GM19351 (cell line): ENCODE measurements at regions not wholly inside any gene's neighbourhood (a gene's known extent, or its start where the extent isn't known, plus 50 kb on each side); places are given as distances from the start of the nearest gene placed in this dataset.

Experiments used
- ATAC-seq: cut with Tn5 transposase; IDR thresholded peaks from one replicate; pipeline ENCODE4 v1.9.1; 2021; ENCODE audit warnings: mild to moderate bottlenecking, moderate library complexity; ENCODE audit not compliant: unreplicated experiment

DNA sequence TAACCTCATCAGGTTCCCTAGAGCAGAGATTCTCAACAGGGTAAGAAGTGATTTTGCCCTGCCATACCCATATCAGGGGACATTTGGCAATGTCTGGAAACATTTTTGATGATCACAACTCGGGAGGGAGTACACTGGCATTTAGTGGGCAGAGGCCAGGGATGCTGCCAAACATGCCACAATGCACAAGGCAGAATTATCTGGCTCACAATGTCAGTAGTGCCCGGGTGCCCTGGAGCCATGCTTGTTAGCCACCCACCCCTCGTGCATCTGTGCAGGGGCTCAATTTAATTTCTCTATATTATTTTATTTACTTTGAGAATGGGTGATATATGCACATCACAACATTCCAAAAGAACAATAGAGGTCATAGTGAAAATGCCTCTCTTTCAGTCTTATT lies 82.0 kb upstream of the DHX15 start:
- no peak for ATAC-seq

DNA sequence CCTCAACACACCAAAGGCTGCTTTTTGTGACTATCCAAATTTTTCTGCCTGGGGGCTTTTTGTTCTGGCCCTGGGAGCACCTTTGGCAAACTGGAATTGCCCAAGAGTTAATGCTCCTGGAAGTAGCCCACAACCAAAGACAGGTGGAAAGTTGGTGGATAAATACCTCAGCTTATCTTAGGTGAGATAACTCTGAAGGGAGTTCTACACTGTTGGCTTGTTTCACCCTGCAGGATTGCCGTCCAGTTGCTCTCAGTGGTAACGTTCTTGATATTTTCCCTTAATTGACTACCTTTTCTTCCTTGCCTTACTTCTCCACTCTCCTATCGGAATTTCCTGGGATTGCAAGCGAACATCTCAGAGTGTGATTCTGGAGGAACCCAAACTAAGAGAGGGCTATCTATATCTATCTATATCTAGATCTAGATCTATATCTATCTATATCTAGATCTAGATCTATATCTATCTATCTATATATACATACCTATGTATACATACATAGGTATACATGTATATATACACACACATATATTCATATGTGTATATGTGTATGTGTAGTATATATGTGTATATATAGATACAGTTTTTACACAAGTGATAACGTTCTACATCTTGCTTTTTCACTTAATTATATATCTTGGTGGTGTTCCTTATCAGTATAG lies 82.6 kb upstream of the DHX15 start:
- no peak for ATAC-seq

DNA sequence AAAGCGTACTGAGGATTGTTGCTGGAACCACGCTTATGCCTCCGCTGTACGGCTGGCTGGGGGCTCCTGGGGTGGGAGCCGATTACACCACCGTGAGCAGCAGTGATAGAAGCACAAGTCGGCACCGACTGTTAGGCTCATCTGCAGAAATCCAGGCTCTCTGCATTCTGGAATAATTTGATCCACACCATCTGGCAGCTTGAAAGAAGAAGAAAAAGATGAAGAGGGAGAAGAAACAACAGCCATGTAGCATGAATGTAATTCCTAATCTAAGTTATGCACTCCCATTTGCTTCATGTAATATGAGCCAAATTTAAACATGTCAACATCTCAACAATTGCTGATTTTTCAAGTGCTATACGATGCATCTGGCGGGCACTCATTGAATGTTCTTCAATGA lies 84.6 kb upstream of the DHX15 start:
- no peak for ATAC-seq

DNA sequence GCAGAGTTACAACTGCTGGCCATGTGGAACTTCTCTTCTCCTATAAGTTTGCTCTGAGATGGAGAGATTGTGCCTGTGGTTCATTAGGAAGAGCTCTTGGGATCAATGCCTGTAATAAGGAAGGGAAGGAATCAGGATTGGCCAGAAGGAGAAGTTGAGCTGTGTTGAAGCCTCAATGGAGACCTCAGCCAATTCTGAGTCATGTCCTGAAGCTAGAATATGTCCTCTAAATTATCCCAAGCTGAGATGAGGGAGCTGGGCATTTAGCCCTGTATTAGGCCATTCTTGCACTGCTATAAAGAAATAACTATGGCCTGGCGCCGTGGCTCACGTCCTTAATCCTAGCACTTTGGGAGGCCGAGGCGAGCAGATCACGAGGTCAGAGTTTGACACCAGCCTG lies 85.4 kb upstream of the DHX15 start:
- no peak for ATAC-seq

DNA sequence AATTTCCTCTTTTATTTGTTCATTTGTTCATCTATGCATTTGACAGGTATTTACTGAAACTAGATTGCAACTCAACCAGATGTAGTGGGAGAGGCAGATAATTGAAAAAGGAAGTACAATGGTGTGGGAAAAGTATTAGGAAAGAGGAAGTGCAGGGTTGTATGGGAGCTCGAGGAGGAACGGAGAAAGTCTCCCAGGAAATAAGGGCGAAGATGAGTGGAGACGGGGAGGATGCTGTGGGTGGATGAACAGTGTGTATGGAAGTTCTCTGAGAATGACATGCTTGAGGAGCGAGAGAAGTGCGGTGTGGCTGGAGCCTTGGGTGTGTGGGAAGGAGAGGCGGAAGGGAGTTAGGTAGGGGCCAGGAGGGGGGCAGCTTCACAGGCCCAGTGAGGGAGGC lies 87.5 kb upstream of the DHX15 start:
- no peak for ATAC-seq

DNA sequence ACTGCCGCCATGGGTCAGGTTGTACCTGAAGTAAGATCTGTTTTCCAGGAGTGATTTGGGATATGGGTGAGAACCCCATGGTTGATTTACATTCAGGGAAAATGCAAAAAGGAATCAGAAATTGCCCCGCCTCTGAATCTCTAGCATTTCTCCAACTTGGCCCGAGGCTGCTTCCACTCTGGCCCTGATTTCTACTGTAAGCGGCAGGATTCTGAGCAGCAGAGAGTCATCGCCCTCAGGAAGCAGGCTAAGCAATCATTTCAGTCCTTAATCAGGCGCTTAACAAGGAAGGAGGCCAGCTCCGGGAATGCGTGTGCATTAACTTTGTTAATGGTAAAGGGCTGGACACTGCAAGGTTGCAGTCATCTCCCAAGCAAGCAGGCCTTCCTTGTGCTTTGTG lies 88.5 kb upstream of the DHX15 start:
- ATAC-seq: no peak

DNA sequence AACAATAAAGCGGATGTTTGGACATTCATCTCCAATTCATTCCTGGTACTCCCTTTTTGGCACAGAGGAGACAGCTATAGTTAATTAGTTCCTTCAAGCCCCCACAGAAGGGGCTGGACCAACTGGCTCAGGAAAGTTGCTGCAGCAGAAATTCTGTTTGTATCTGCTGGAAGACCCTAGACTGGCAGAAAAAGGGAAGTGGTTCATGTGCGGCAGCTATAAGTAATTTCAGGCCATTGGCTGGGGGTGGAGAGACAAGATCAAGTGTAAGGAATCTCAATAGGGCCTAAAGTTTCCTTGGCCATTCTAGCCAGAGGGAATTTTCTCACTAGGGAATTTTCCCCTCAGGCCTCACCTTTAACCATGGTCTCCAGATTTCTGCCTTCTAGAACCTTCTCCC lies 89.9 kb upstream of the DHX15 start:
- peak; percentile 64 for ATAC-seq

DNA sequence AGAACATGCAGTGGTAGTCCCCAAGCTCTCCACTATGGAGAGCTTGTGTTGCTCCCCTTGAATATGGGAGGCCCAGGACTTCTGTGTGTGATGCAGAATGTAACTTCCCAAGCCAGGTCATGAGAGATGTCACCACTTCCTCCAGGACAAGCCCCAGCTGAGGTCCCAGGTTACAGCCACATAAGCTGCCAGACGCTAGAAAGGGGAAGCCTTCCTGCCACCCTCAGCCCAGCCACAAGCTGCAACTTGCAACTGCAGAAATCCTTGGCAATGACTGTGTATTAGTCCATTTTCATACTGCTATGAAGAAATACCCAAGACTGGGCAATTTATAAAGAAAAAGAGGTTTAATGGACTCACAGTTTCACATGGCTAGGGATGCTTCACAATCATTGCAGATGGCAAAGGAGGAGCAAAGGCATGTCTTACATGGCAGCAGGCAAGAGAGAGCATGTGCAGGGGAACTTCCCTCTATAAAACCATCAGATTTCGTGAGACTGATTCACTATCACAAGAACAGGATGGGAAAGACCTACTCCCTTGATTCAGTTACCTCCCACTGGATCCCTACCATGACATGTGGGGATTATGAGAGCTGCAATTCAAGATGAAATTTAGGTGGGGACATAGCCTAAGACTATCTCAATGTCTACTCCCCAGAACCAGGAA lies 91.5 kb upstream of the DHX15 start:
- no peak for ATAC-seq

DNA sequence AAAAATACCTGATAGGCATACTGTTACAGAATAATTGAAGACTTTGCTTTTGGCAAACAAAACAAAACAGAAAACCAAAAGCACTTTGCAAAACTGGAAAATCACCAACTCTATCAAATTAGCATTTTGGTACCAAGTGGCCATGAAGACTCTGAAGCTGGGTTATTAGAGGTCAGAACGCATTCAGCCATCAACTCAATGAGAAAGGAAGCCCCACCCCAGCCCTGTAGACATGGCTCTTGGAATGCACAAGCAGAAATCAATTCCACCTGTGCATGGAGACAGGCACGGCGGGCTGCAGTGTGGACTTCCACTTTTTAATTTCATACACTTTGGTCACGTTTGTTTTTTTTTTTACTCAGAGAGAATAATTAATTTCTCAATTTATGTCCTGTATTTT lies 93.6 kb upstream of the DHX15 start:
- no peak for ATAC-seq

DNA sequence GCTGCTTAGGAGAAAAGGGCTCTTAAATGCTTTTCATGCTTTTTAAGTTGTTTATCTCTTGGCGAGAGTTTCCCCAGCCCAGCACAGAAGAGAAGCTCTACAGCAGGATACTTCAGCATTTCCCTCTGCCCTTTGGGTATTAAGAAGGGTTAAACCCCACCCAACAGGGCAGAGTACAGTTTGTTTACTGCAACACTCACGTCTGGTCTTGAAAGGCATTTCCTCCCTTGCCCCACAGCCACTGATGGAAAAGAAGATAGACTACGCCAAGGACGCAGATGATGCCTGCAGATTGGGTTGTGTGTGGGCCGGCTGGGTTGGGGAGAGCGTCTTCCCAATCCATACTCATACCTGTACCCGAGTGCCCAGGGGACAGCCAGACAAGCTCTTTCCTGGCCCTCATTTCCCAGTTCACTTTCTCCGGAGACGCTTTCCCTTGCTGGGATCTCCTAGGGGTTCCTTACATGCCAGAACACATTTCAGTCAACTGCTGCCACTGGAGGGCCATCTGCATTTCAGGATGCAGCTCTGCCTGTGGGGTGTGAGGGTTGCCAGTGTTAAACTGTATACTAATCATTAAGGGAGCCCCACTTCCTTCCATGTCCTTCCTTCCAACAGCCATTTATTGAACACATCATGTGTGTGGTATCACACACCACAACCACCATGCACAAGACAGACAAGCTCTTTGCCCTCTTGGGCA lies 96.5 kb upstream of the DHX15 start:
- no peak for ATAC-seq

DNA sequence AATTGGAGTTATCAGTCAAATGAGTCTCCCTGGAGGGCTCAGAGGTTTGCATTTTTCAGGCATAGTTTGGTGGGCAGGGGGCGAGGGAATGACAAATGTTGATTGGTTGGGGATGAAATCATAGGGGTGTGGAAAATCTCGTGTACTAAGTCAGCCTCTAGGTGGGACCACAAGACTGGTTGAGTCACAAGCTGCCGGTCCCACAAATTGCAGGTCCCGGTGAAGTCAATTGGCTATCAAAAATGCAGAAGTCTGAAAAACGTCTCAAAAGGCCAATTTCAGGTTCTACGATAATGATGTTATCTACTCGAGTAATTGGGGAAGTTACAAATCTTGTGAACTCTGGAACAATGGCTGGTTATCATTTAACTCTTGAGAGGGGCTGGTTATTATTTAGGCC lies 98.8 kb upstream of the DHX15 start:
- ATAC-seq: no peak

DNA sequence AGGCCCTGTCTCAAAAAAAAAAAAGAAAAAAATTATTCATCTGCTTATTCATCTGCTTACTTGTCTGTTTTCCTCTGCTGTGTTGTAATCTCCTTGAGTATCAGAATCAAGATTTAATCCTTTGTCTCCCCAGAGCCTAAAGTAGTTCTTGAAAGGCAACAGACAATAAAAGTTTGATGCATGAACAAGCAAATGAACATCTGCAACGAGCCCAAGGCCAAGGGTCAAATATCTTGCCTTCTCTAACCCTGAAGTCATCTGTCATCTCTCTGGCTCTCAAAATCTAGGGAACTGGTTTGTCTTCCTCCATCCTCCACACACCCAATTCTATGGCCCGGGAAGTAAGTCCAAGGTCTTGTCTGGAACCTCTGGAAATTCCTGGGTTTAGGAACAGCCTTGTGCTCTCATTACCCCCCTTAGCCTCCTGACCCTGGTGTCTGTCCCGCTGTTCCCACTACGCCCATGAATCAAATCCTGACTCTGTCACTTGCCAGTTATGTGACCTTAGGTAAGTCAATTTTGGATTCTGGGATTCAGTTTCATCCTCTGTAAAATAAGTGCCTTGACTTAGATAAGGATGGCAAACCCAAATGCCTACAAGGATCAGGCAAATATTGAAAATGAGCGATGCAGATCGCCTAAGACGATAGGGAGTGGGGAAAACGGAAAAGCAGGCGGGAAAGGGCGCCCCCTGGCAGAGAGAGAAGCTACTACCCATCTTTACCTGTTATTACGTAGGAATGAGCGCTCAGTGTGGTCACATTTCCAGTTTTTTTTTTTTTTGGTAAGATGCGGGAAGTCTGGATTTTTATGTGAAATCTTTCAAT lies 102.7 kb upstream of the DHX15 start:
- ATAC-seq: no peak

DNA sequence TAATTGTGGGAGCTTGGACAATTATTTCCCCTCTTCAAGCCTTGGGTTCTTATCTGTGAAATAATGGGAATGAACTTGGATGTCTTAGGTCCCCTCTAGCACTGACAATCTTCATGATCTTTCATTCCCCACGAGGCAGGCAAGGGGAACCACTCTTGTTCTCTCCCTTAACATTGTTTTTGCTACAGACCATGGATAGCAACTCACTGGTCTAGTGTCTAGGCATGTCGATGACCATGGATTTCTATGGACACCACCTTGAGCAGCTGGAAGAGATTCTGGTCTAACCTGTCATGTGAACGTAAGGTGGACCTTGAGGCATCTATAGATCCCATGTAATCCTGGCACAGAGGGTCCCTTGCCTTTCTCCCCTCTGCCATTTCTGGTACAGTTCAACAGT lies 104.1 kb upstream of the DHX15 start:
- ATAC-seq: no peak

DNA sequence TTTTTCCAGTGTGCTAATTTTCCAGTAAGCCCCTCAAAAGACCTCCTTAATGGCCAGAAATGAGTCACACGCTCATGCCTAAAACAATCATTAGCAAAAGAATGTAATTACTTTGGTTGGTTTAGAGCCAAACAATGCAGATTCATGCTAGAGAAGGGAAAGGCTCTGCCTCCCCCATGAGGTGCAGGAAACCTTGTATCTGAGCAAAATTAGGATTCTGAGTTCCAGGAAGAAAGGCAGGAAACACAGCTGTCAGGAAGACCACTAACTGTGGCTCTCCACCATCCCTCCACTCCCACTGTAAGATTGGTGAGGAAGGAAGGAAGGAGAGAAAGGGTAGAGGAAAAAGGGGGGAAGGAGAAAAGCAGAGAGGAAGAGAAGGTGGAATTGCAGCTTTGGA lies 104.9 kb upstream of the DHX15 start:
- no peak for ATAC-seq

DNA sequence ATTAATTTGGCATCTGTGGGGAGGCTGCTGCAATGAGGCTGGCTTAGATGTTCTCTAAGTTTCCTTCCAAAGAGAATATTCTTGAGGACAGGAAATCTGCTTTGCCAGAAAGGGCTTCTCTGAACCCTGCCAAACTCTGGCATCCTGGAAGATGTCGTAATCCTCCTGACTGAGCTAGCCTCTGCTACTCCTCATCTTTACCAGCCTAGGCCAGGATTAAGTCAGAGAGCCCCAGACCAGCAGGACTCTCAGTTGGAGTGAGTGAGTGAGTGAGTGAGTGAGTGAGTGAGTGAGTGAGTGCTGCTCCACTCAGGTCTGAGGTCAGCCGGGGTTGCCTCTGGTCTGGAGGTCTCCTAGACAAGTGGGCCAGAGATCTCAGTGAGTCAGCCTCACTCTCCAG lies 104.9 kb upstream of the SOD3 start:
- no peak for ATAC-seq

DNA sequence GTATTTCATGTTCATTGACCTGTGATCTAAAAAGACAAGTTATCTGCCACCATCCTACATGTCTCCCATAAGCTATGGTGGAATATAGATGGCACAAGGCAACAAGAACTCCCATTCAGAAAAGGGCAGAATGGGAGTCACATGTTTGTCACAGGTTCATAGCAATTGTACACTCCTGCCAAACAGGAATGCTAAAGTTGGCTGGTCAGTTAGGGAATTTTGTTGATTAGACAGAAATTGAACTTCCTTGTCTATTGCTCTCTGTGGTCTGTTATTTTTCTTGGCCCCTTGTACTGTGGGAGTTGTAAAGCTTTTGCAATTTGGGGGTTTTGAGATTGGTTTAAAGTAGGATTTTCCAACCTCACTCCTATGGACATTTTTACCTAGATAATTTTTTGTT lies 101.7 kb upstream of the SOD3 start:
- no peak for ATAC-seq

DNA sequence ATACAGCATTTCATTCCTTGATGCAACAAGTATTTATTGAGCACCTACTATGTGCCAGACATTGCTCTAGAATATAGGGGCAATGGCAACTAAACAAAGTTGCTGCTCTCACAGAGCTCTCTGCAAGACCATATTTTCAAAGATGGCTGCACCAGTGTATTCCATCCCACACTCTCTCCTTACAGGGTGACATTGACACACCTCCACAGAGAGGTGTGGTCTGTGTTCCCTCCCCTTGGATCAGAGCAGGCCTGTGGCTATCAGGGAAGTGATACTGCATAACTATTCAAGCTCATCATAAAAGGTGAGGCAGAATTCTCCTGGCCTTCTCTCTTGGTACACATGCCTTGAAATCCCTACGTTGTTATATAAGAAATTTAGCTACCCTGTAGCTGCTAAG lies 95.3 kb upstream of the SOD3 start:
- no peak for ATAC-seq

DNA sequence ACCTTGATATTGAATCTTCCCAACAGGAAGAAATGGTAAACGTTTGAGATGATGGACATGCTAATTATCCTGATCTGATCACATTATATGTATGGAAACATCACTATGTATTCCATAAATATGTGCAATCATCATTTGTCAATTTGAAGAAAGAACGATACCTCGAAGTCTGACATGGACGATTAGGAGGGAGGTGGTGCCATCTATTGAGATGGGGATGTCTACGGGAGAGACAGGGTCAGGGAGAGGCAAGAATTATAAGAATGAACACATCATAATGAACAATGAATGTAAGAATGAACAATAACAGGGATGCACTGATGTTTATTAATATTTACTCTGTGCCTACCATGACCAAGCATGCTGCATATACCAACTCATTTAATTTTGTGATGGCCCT lies 93.7 kb upstream of the SOD3 start:
- ATAC-seq: no peak

DNA sequence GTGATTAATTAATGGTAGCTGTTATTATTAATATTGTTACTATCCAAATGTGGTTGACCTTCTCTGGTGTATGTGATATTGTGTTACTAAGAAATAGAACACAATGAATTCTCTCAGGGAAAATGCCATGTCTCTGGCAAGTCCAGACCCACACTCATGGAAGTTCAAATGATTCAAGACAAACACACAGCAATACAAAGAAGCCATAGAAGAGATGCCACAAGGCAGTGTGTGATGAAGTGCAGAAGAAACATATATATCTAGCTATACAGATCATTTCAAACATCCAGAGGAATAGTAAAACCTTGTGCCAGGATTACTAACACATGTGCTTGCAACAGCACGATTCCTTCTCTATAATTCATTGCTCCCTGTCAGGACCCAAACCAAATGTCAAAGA lies 93.1 kb upstream of the SOD3 start:
- ATAC-seq: no peak

DNA sequence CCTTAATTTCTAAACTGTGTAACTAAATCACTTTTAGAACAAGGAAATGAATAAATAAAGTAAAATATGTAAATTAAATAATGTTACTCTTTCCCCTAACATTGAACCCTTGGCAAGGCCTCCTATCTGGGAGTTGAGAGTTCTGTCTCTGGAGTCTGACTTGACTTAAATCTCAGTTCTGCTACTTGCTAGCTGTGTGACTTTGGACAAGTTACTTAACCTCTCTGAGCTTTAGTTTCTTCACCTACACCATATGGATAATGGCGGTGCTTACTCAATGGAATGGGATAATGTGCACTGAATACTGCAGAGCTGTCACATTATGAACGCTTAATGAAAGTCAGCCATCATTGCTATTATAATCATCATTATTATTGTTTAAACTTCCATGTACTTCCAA lies 92.1 kb upstream of the SOD3 start:
- no peak for ATAC-seq

DNA sequence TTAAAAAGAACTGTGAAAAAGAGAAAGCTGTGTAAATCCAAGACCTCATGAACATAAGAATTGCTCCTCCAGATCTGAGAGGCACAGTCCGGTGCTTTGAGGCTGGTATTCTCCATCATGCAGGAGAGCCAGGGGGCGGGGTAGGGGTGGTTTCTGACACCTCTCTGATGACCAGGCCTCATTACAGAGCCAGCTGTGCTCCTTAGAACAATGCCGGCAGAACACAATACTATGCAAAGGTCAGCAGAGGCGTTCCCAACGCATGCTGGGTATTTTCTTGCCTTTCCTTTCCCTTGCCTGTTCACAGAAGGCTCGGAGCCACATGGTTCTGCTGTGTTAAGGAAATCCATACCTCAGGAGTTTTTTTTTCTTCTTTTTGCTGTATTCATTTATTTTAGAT lies 91.2 kb upstream of the SOD3 start:
- ATAC-seq: no peak
